HepG2 (cell line): ENCODE measurements at regions not wholly inside any gene's neighbourhood (a gene's known extent, or its start where the extent isn't known, plus 50 kb on each side); places are given as distances from the start of the nearest gene placed in this dataset.

Experiments used
- ATAC-seq: fragments of 200-7000 bp; cut with Tn5 transposase; 3 replicates; pipeline ENCODE4 v1.9.1; 2020; ENCODE audit warnings: mild to moderate bottlenecking, moderate library complexity
- BruUV-seq: library from RNA; stranded (reverse); fragments of 400-500 nt; replicated peaks from 2 replicates; lab custom pipeline; 2021; lab: Mats Ljungman, UMichigan
- CTCF ChIA-PET: fragments of 300-600 bp; formaldehyde crosslinking; extraction: SDS; loops from one replicate; lab custom pipeline; 2021; ENCODE audit warnings: low total read pairs, inconsistent platforms, low intra/inter-chr PET ratio; lab: Yijun Ruan, JAX
- POLR2A ChIA-PET: fragments of 350-600 bp; sonication (Branson Sonifier 250); formaldehyde crosslinking; loops from one replicate; lab custom pipeline; 2020; ENCODE audit warnings: antibody characterized with exemption, inconsistent platforms; lab: Yijun Ruan, JAX
- DNase-seq: peaks from one replicate; pipeline ENCODE4 v3.0.0-alpha.2; 2015; ENCODE audit warnings: low spot score
- FAIRE-seq: peaks from 3 replicates; lab custom pipeline; 2011; peaks lifted over from hg19 to GRCh38; lab: Jason Lieb, UNC
- H2AFZ ChIP-seq: one replicate; pipeline ENCODE4 v1.6.1; 2011; ENCODE audit warnings: low read length, inconsistent platforms
- H3K27ac ChIP-seq: fragments of 300-600 bp; 3 replicates; pipeline ENCODE4 v1.8.0; 2011; ENCODE audit warnings: mixed run types, mild to moderate bottlenecking, mixed read lengths, low read length, inconsistent platforms; ENCODE audit not compliant: insufficient read depth; ENCODE audit errors: extremely low read length
- H3K27me3 ChIP-seq, 2 experiments: fragments of 200-600 bp in 1 of 2; 2 replicates in 1 of 2; 3 replicates in 1 of 2; pipeline versions ENCODE4 v1.6.0 to v1.8.0; 2011; ENCODE audit warnings: low read length in 2 of 2, mild to moderate bottlenecking in 2 of 2, moderate library complexity in 2 of 2, inconsistent platforms in 1 of 2; ENCODE audit not compliant: insufficient read depth in 2 of 2, control insufficient read depth in 1 of 2
- H3K36me3 ChIP-seq, 2 experiments: fragments of 200-600 bp in 1 of 2; replicated peaks in 1 of 2; 2 replicates in 1 of 2; 3 replicates in 1 of 2; pipeline versions ENCODE4 v1.5.1 to v1.8.0; 2011; ENCODE audit warnings: low read length in 2 of 2, inconsistent platforms in 1 of 2; ENCODE audit not compliant: insufficient read depth in 2 of 2, control insufficient read depth in 1 of 2
- H3K4me1 ChIP-seq: 2 replicates; pipeline ENCODE4 v1.5.1; 2012; ENCODE audit warnings: low read length, inconsistent platforms; ENCODE audit not compliant: insufficient read depth
- H3K4me2 ChIP-seq: 2 replicates; pipeline ENCODE4 v1.6.0; 2011; ENCODE audit warnings: low read depth, low read length, inconsistent platforms
- H3K4me3 ChIP-seq, 3 experiments: fragments of 200-600 bp in 1 of 3; sonication (generic), shearing (Covaris generic) in 1 of 3; replicated peaks in 1 of 3; 2 replicates each; pipeline ENCODE4 v1.5.1; 2011 to 2016; ENCODE audit warnings: low read length in 3 of 3, inconsistent platforms in 2 of 3, low read depth in 2 of 3, mild to moderate bottlenecking in 2 of 3, control low read depth in 1 of 3, mixed read lengths in 1 of 3; ENCODE audit not compliant: insufficient read depth in 1 of 3
- H3K79me2 ChIP-seq: one replicate; pipeline ENCODE4 v1.6.1; 2011; ENCODE audit warnings: low read length, inconsistent platforms; ENCODE audit not compliant: insufficient read depth
- H3K9ac ChIP-seq: 2 replicates; pipeline ENCODE4 v1.6.0; 2011; ENCODE audit warnings: mild to moderate bottlenecking, low read depth, low read length, inconsistent platforms; ENCODE audit not compliant: insufficient read depth
- H3K9me3 ChIP-seq: 2 replicates; pipeline ENCODE4 v1.5.1; 2012; ENCODE audit warnings: mild to moderate bottlenecking, low read length
- H4K20me1 ChIP-seq: 2 replicates; pipeline ENCODE4 v1.6.0; 2011; ENCODE audit warnings: inconsistent platforms, mild to moderate bottlenecking, low read length, moderate library complexity; ENCODE audit not compliant: insufficient read depth
- FOXA3 ChIP-seq: IDR thresholded peaks from 2 replicates; pipeline ENCODE4 v1.6.1; 2016; ENCODE audit warnings: missing genetic modification reagents, missing compliant biosample characterization
- SKI ChIP-seq: fragments of 450-650 bp; IDR thresholded peaks from one replicate; pipeline ENCODE4 v1.6.1; 2018; ENCODE audit warnings: mild to moderate bottlenecking; ENCODE audit not compliant: partially characterized antibody
- ZNF343 ChIP-seq: sonication (generic); formaldehyde crosslinking; IDR thresholded peaks from 2 replicates; pipeline ENCODE4 v1.4.0; 2020; ENCODE audit warnings: mild to moderate bottlenecking, missing genetic modification reagents
- ZNF354B ChIP-seq: sonication (generic); formaldehyde crosslinking; IDR thresholded peaks from 2 replicates; pipeline ENCODE4 v1.8.0; 2022; ENCODE audit warnings: mild to moderate bottlenecking, missing genetic modification reagents
- WGBS: methylation state at CpG from one replicate; pipeline ENCODE4 v1.1.6; 2017; ENCODE audit warnings: low lambda C conversion rate; 5-methylcytosine and 5-hydroxymethylcytosine counted together
- in situ Hi-C: cut with HindIII; loops from 2 replicates; pipeline ENCODE4 v1.10.0; 2017; ENCODE audit warnings: low pct_unique_long_range_greater_than_20kb; ENCODE audit not compliant: extremely low pct_ligation_motif_present
- intact Hi-C: fragments of 100-400 bp; cut with micrococcal nuclease; formaldehyde crosslinking; loops from one replicate; pipeline ENCODE4 v1.10.0; 2022; ENCODE audit not compliant: unreplicated experiment
- TF ChIP-seq, protein P1 (sequence below): sonication (generic); formaldehyde crosslinking; IDR thresholded peaks from 2 replicates; pipeline ENCODE4 v1.5.0; 2020; ENCODE audit warnings: missing genetic modification reagents
- TF ChIP-seq, protein P2 (sequence below): sonication (generic); formaldehyde crosslinking; IDR thresholded peaks from 2 replicates; pipeline ENCODE4 v1.4.0; 2020; ENCODE audit warnings: mild to moderate bottlenecking, missing genetic modification reagents

DNA sequence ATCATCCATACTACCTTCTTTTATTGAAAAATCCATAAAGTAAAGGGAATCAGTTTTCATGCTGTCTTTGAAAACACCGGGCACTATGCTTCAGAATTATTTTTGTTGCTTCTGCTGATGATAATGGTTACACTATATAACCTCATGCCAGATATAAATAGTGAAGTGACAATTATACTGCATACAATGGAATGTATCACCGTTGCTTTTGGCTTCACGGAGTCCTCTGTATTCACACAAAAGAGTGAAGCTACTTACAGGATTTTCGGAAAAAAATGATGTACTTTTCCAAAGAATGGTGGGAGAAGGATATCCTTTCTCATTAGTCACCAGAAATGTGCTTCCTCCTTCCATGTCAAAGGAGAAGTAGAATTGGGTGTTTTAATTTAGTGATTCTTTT is 159.1 kb upstream of the PITX2 start:
- Histone ChIP-seq H3K4me1 (no peaks in the 10 kb centered on the region), H3K27me3 (no peaks in the 10 kb centered on the region), H2AFZ (no peak overlapping the region), H4K20me1 (no peaks in the 10 kb centered on the region), H3K9me3 (no peaks in the 10 kb centered on the region), H3K36me3 (no peaks in the 10 kb centered on the region), H3K4me3 (no peak overlapping the region), H3K27ac (no peak overlapping the region), H3K4me2 (no peak overlapping the region), H3K79me2 (no peaks in the 10 kb centered on the region), H3K9ac (no peak overlapping the region)
- CTCF ChIA-PET = no interaction called here
- intact Hi-C loops (no loop called here), in situ Hi-C loops (no loop called here)
- ATAC-seq (no peak), DNase-seq (no peak), FAIRE-seq (no peak)
- WGBS = under 1% methylated on average over 4 of the region's 4 CpGs
- POLR2A ChIA-PET = no interaction called here
- TF ChIP-seq, protein P1, sequence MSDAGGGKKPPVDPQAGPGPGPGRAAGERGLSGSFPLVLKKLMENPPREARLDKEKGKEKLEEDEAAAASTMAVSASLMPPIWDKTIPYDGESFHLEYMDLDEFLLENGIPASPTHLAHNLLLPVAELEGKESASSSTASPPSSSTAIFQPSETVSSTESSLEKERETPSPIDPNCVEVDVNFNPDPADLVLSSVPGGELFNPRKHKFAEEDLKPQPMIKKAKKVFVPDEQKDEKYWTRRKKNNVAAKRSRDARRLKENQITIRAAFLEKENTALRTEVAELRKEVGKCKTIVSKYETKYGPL (CRISPR knock-in tag) = no peak
- TF ChIP-seq SKI (no peak), FOXA3 (no peak), ZNF354B (CRISPR knock-in tag) (no peak), ZNF343 (CRISPR knock-in tag) (no peak)
- TF ChIP-seq, protein P2, sequence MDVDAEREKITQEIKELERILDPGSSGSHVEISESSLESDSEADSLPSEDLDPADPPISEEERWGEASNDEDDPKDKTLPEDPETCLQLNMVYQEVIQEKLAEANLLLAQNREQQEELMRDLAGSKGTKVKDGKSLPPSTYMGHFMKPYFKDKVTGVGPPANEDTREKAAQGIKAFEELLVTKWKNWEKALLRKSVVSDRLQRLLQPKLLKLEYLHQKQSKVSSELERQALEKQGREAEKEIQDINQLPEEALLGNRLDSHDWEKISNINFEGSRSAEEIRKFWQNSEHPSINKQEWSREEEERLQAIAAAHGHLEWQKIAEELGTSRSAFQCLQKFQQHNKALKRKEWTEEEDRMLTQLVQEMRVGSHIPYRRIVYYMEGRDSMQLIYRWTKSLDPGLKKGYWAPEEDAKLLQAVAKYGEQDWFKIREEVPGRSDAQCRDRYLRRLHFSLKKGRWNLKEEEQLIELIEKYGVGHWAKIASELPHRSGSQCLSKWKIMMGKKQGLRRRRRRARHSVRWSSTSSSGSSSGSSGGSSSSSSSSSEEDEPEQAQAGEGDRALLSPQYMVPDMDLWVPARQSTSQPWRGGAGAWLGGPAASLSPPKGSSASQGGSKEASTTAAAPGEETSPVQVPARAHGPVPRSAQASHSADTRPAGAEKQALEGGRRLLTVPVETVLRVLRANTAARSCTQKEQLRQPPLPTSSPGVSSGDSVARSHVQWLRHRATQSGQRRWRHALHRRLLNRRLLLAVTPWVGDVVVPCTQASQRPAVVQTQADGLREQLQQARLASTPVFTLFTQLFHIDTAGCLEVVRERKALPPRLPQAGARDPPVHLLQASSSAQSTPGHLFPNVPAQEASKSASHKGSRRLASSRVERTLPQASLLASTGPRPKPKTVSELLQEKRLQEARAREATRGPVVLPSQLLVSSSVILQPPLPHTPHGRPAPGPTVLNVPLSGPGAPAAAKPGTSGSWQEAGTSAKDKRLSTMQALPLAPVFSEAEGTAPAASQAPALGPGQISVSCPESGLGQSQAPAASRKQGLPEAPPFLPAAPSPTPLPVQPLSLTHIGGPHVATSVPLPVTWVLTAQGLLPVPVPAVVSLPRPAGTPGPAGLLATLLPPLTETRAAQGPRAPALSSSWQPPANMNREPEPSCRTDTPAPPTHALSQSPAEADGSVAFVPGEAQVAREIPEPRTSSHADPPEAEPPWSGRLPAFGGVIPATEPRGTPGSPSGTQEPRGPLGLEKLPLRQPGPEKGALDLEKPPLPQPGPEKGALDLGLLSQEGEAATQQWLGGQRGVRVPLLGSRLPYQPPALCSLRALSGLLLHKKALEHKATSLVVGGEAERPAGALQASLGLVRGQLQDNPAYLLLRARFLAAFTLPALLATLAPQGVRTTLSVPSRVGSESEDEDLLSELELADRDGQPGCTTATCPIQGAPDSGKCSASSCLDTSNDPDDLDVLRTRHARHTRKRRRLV (CRISPR knock-in tag) = no peak
- no TSS peak for BruUV-seq
